ENCODE measurements at regions not wholly inside any gene's neighbourhood (a gene's known extent, or its start where the extent isn't known, plus 50 kb on each side); places are given as distances from the start of the nearest gene placed in this dataset.

GRCh38 chr14:44279357-44279756 lies 227.7 kb downstream of the FSCB start:
- Histone ChIP-seq H3K36me3 (no peaks in the 10 kb centered on the region), H3K27ac (no peak overlapping the region), H3K4me3 (no peak overlapping the region), H3K27me3 (replicated peaks in 1 of 7) (no peaks in the 10 kb centered on the region), H3K9me3 (no peaks in the 10 kb centered on the region), H3K4me1 (no peaks in the 10 kb centered on the region)
- no peak for TF ChIP-seq POLR2AphosphoS5 (IDR thresholded peaks at IDR 0.05)
- TF ChIP-seq CTCF (IDR thresholded peaks at IDR 0.05 in 8 of 11, conservative IDR thresholded peaks at IDR 0.05 in 3 of 11): no peak
- TF ChIP-seq POLR2A (IDR thresholded peaks at IDR 0.05): no peak
- no peak for DNase-seq
- 31 to 65% (median 49%) methylated on average over 1 of the region's 1 CpG for WGBS, 5 donors
- intact Hi-C loops (cut with DNase I; ENCODE audit: low total_unique reads): no loop called here

GRCh38 chr14:44271637-44272036 lies 235.4 kb downstream of the FSCB start:
- DNase-seq: no peak
- no peaks in the 10 kb centered on the region for H3K4me1 ChIP-seq
- H3K27ac ChIP-seq: no peak overlapping the region
- H3K36me3 ChIP-seq: no peaks in the 10 kb centered on the region
- 81 to 92% (median 88%) methylated on average over 2 of the region's 2 CpGs for WGBS, 5 donors
- H3K9me3 ChIP-seq: peaks cover 0 to 19% (median 9%) of the 10 kb centered on the region in 8 donors
- no peaks in the 10 kb centered on the region for H3K27me3 ChIP-seq (replicated peaks in 1 of 7)
- intact Hi-C loops (cut with DNase I; ENCODE audit: low total_unique reads): no loop called here
- TF ChIP-seq POLR2A (IDR thresholded peaks at IDR 0.05) (no peak), CTCF (IDR thresholded peaks at IDR 0.05 in 8 of 11, conservative IDR thresholded peaks at IDR 0.05 in 3 of 11) (no peak)
- H3K4me3 ChIP-seq: no peak overlapping the region

- 80 to 95% (median 83%) methylated on average over 3 of the region's 3 CpGs for WGBS, 5 donors
- H3K9me3 ChIP-seq: peaks cover 0 to 22% (median 11%) of the 10 kb centered on the region in 8 donors
- H3K4me3 ChIP-seq: no peak overlapping the region
- H3K27ac ChIP-seq: no peak overlapping the region
- TF ChIP-seq CTCF (IDR thresholded peaks at IDR 0.05 in 8 of 11, conservative IDR thresholded peaks at IDR 0.05 in 3 of 11) (no peak), POLR2AphosphoS5 (IDR thresholded peaks at IDR 0.05) (no peak), POLR2A (IDR thresholded peaks at IDR 0.05) (no peak)
- H3K4me1 ChIP-seq: no peaks in the 10 kb centered on the region
- intact Hi-C loops (cut with DNase I; ENCODE audit: low total_unique reads): no loop called here
- H3K27me3 ChIP-seq (replicated peaks in 1 of 7): no peaks in the 10 kb centered on the region
- no peak for DNase-seq
- H3K36me3 ChIP-seq: no peaks in the 10 kb centered on the region
These were observed 236.1 kb downstream of the FSCB start for GRCh38 chr14:44271006-44271405.

GRCh38 chr14:44265246-44265645 lies 241.8 kb downstream of the FSCB start:
- Histone ChIP-seq H3K9me3 (peaks cover 0 to 48% (median 33%) of the 10 kb centered on the region in 8 donors), H3K27me3 (replicated peaks in 1 of 7) (no peaks in the 10 kb centered on the region), H3K36me3 (no peaks in the 10 kb centered on the region), H3K4me3 (no peak overlapping the region), H3K4me1 (no peaks in the 10 kb centered on the region), H3K27ac (no peak overlapping the region)
- TF ChIP-seq POLR2AphosphoS5 (IDR thresholded peaks at IDR 0.05) (no peak), POLR2A (IDR thresholded peaks at IDR 0.05) (no peak), CTCF (IDR thresholded peaks at IDR 0.05 in 8 of 11, conservative IDR thresholded peaks at IDR 0.05 in 3 of 11) (no peak)
- DNase-seq: no peak
- 39 to 56% (median 48%) methylated on average over 2 of the region's 2 CpGs for WGBS, 5 donors
- intact Hi-C loops (cut with DNase I; ENCODE audit: low total_unique reads): no loop called here

Data from spleen (tissue), 11 donors.